ENCODE measurements at regions not wholly inside any gene's neighbourhood (a gene's known extent, or its start where the extent isn't known, plus 50 kb on each side); places are given as distances from the start of the nearest gene placed in this dataset.

DNA sequence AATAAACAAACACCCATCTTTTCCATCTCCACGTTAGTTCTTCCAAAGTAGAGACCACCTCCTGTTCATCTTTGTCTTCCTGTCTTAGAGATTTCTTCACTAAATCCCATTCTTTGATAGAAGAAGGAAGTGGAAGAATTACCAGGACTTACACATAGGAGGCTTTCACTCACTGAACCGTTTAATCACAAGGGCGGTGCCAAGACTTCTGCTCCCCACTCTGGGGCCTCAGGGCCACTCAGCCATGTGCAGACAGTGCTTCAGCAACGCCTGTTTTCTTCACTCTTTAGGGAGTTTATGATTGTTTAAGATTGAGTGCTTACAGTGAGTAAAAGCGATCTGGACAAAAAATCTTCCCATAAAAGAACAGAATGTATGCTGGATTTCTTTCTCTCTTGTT is 63.9 kb upstream of the SORCS3 start:
- DNase-seq = no peak

DNA sequence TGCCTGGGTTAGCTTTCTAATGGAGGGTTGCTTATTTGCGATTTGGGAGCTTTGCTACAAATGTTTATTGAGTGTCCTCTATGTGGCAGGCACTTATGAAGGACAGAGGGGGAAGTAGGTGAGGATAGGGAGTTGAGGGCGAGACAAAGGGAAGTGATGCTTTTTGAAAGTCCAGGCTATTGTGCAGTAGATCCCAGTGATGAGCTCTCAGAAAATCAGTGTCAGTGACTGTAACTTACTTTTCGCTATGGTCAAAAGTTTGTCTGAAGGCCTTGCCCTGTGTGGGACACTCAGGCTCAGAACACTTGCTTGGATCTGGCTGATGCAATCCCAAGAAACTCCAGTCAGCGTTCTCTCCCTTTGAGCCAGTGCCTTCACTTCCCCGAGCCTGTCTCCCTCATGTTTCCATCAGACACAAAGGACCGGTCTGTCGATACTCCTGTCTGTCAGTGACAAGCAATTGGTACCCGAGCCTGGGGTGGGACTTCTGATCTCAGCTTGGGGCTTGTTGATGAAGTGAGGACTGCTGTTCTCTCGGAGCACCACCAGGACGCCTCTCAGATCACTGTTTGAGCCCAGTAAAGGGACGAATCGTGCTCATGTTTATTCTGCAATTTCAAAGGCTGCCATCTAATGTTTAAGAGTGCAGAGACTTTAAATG is 63.1 kb upstream of the SORCS3 start:
- no peak for DNase-seq

DNA sequence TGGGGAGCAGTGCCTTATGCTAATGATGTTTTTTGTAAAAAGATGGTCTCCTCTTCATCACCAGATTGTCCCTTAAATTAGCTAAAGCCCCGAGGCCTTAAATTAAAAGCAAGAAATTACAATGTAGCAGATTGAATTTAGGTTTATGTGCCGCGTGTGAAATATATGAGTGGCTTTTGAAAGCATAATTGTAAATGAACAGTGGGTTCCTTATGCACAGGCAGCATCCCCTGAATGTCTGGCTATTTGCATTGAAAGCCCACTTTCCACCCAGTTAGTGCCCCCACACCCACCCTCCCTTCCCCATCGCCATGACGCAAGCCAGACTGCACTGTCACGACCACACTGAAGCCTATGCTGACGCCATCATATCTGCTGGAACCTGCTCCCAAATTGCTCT is 62.4 kb upstream of the SORCS3 start:
- no peak for DNase-seq

- no peak for DNase-seq
Observed at GRCh38 chr10:104579136-104579535, 62.0 kb upstream of the SORCS3 start.

- DNase-seq = no peak
Observed at GRCh38 chr10:104580321-104580720, 60.8 kb upstream of the SORCS3 start.

- DNase-seq = peak; percentile 63
Observed at GRCh38 chr10:104580774-104581675, 60.1 kb upstream of the SORCS3 start.

DNA sequence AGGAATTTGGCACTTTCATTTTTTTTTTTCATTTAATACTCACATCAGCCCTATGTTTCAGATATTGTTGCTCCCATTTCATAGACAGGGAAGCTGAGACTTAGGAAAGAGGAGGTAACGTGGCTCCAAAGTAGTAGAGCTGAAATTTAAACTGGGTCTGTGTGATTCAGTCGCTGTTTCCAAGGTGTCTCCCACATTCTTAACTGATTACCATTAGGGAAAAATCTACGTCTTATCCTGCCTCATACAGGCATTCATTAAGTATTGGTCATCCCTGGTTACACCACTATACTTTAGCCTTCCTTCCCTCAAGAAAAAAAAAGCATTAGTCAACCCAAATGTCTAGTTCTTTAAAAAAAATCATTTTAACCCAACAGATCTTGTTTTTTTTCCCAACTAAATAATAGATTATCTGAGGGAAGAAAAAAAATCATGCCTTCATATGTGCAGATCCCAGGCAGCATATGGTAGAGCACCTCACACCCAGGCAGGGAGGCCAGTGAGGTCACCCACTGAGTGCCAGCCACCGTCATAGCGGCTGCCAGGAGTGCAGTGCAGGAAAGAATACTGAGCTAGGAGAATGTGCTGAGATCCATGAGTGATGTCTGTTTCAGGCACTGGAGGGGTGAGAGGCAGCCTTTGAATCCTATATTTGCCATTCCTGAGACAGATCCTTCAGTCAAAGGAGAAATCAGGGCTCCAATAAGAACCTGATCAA is 59.0 kb upstream of the SORCS3 start:
- DNase-seq = no peak

DNA sequence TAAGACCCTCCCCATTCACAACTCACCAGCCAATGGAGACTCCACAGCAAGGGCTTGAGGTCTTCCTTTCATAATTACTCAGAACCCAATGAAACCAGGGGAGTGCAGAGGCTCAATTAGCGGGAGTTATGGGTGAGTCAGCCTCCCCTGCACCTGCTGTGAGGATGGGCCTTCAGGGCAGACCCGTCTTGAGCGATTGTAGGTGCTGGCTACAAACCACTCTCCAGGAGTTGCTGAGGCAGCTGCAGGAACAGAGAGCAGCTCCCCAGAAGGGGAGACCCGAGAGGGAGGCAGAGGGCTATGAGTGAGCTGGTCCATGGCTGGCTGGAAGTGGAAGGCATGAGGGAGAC is 58.5 kb upstream of the SORCS3 start:
- no peak for DNase-seq

DNA sequence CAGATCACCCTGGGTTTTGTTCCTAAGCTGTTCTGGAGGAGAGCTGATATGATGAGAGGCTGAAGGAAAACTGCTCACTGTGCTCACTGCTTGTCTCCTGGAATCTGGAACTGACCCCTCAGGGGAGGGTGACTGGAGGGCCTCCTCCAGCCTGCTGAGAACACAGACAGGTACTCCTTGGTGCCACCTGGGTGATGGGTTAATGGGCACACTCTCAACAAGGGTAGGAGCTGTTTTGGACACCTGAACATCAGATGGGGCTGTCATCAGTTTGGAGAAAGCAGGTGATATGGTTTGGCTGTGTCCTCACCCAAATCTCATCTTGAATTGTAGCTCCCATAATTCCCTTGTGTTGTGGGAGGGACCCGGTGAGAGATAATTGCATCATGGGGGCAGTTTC is 58.1 kb upstream of the SORCS3 start:
- DNase-seq = no peak

GRCh38 chr10:104584541-104584940 is 56.5 kb upstream of the SORCS3 start:
- DNase-seq = no peak

DNA sequence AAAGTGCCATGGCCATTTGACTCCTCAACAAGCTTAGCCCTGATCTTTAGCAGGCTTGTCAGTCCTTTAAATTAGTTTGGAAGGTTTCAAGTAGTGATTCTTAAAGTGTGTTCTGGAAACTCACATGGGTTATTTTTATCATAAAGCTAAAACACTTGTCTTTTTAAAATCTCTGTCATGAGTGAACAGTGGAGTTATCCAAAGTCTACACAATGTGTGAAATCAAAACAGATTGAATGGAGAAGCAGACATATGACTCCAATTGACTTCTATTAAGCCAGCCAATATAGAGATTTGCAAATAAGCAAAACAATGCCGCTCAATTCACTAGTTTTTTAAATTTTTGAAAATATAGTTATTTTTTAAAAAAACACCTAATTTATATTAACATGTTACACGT is 53.3 kb upstream of the SORCS3 start:
- DNase-seq = no peak

- no peak for DNase-seq
Observed at GRCh38 chr10:104589431-104589830, 51.7 kb upstream of the SORCS3 start.

GRCh38 chr10:104589871-104590270 is 51.2 kb upstream of the SORCS3 start:
- DNase-seq = no peak
